NCI-H1930 (cell line): ENCODE measurements at regions not wholly inside any gene's neighbourhood (a gene's known extent, or its start where the extent isn't known, plus 50 kb on each side); places are given as distances from the start of the nearest gene placed in this dataset.

Experiments
- DNase-seq, 2 experiments: peaks; one replicate each; lab custom pipeline; 2025; lab: John Stamatoyannopoulos, UW

GRCh38 chr13:106882246-106882645, 314.3 kb upstream of the ARGLU1 start:
- DNase-seq, result no peak

- no peak for DNase-seq
These were observed 311.9 kb upstream of the ARGLU1 start for GRCh38 chr13:106879806-106880205.

GRCh38 chr13:106874323-106874722, 306.4 kb upstream of the ARGLU1 start:
- DNase-seq, result no peak

GRCh38 chr13:106873810-106874209, 305.9 kb upstream of the ARGLU1 start:
- DNase-seq, result no peak

- DNase-seq, result no peak
These were observed 299.3 kb upstream of the ARGLU1 start for GRCh38 chr13:106867249-106867648.

- DNase-seq, result no peak
These were observed 297.9 kb upstream of the ARGLU1 start for GRCh38 chr13:106865716-106866440.

GRCh38 chr13:106859533-106859904, 291.6 kb upstream of the ARGLU1 start:
- DNase-seq, result no peak

- no peak for DNase-seq
These were observed 291.1 kb upstream of the ARGLU1 start for GRCh38 chr13:106858903-106859532.

GRCh38 chr13:106852436-106852835, 284.5 kb upstream of the ARGLU1 start:
- no peak for DNase-seq

- no peak for DNase-seq
These were observed 283.2 kb upstream of the ARGLU1 start for GRCh38 chr13:106850973-106851650.

- no peak for DNase-seq
These were observed 278.9 kb upstream of the ARGLU1 start for GRCh38 chr13:106846571-106847448.

- DNase-seq, result no peak
These were observed 268.4 kb upstream of the ARGLU1 start for GRCh38 chr13:106836186-106836802.

GRCh38 chr13:106835477-106835876, 267.5 kb upstream of the ARGLU1 start:
- no peak for DNase-seq

GRCh38 chr13:106821979-106822378, 254.0 kb upstream of the ARGLU1 start:
- no peak for DNase-seq

- DNase-seq, result no peak
These were observed 251.7 kb upstream of the ARGLU1 start for GRCh38 chr13:106819413-106820180.

- no peak for DNase-seq
These were observed 251.0 kb upstream of the ARGLU1 start for GRCh38 chr13:106818971-106819370.

GRCh38 chr13:106815545-106815944, 247.6 kb upstream of the ARGLU1 start:
- no peak for DNase-seq

GRCh38 chr13:106814463-106814862, 246.5 kb upstream of the ARGLU1 start:
- DNase-seq, result no peak

GRCh38 chr13:106810069-106810468, 242.1 kb upstream of the ARGLU1 start:
- no peak for DNase-seq

- no peak for DNase-seq
These were observed 237.1 kb upstream of the ARGLU1 start for GRCh38 chr13:106804991-106805390.

- no peak for DNase-seq
These were observed 235.0 kb upstream of the ARGLU1 start for GRCh38 chr13:106802917-106803316.
